SK-N-SH (cell line): ENCODE measurements at regions not wholly inside any gene's neighbourhood (a gene's known extent, or its start where the extent isn't known, plus 50 kb on each side); places are given as distances from the start of the nearest gene placed in this dataset.

Experiments used
- CTCF ChIA-PET: fragments of 300-600, 350-600 bp; formaldehyde crosslinking; extraction: SDS; loops from one replicate; lab custom pipeline; 2021; lab: Yijun Ruan, JAX
- POLR2A ChIA-PET: fragments of 350-600 bp; sonication (Branson Sonifier 250); formaldehyde crosslinking; extraction: SDS; loops from one replicate; lab custom pipeline; 2020; ENCODE audit warnings: antibody characterized with exemption, inconsistent platforms; lab: Yijun Ruan, JAX
- DNase-seq: peaks from one replicate; pipeline ENCODE4 v3.0.0; 2012
- H2AFZ ChIP-seq: fragments of 200-600 bp; sonication (generic); 2 replicates; pipeline ENCODE4 v1.8.1; 2016; ENCODE audit warnings: antibody characterized with exemption, mild to moderate bottlenecking, low read depth
- H3F3A ChIP-seq: fragments of 200-600 bp; sonication (generic); replicated peaks from 2 replicates; pipeline ENCODE3; 2016; ENCODE audit warnings: antibody characterized with exemption, mild to moderate bottlenecking; ENCODE audit not compliant: insufficient read depth
- H3K27ac ChIP-seq, 2 experiments: fragments of 200-500 bp in 1 of 2; fragments of 200-600 bp in 1 of 2; sonication (Bioruptor generic) in 1 of 2; sonication (generic), shearing (Covaris generic) in 1 of 2; 2 replicates each; pipeline versions ENCODE4 v1.5.1 to v1.6.1; 2014 to 2016; ENCODE audit warnings: low read depth in 2 of 2, inconsistent platforms in 1 of 2, low read length in 1 of 2, mild to moderate bottlenecking in 1 of 2, mixed read lengths in 1 of 2
- H3K27me3 ChIP-seq: fragments of 200-600 bp; sonication (generic), shearing (Covaris generic); 2 replicates; pipeline ENCODE4 v1.6.1; 2016; ENCODE audit warnings: mixed run types; ENCODE audit not compliant: insufficient read depth
- H3K36me3 ChIP-seq, 2 experiments: fragments of 200-500 bp in 1 of 2; fragments of 200-600 bp in 1 of 2; sonication (Bioruptor generic) in 1 of 2; sonication (generic) in 1 of 2; replicated peaks in 1 of 2; 2 replicates each; pipeline versions ENCODE3 to v1.5.1; 2014 to 2016; ENCODE audit warnings: low read length in 1 of 2, mild to moderate bottlenecking in 1 of 2; ENCODE audit not compliant: insufficient read depth in 2 of 2, control insufficient read depth in 1 of 2
- H3K4me1 ChIP-seq, 2 experiments: fragments of 200-500 bp in 1 of 2; fragments of 200-600 bp in 1 of 2; sonication (Bioruptor generic) in 1 of 2; sonication (generic), shearing (Covaris generic) in 1 of 2; 2 replicates each; pipeline versions ENCODE4 v1.5.1 to v1.6.1; 2014 to 2016; ENCODE audit warnings: low read depth in 1 of 2, low read length in 1 of 2, mixed run types in 1 of 2; ENCODE audit not compliant: insufficient read depth in 2 of 2, control insufficient read depth in 1 of 2
- H3K4me2 ChIP-seq: fragments of 200-600 bp; sonication (generic), shearing (Covaris generic); 2 replicates; pipeline ENCODE4 v1.6.1; 2017; ENCODE audit warnings: mixed run types
- H3K4me3 ChIP-seq, 2 experiments: fragments of 200-500 bp in 1 of 2; fragments of 200-600 bp in 1 of 2; sonication (Bioruptor generic) in 1 of 2; sonication (generic), shearing (Covaris generic) in 1 of 2; 2 replicates each; pipeline versions ENCODE4 v1.5.1 to v1.8.1; 2014 to 2016; ENCODE audit warnings: low read depth in 2 of 2, inconsistent platforms in 1 of 2, low read length in 1 of 2, mild to moderate bottlenecking in 1 of 2, mixed read lengths in 1 of 2, moderate library complexity in 1 of 2
- H3K79me2 ChIP-seq: fragments of 200-600 bp; sonication (generic); 2 replicates; pipeline ENCODE4 v1.8.1; 2017; ENCODE audit warnings: mild to moderate bottlenecking; ENCODE audit not compliant: insufficient read depth
- H3K9ac ChIP-seq: fragments of 200-600 bp; sonication (generic); 2 replicates; pipeline ENCODE4 v1.6.1; 2017; ENCODE audit warnings: mixed run types
- H3K9me2 ChIP-seq: fragments of 200-600 bp; sonication (generic); 2 replicates; pipeline ENCODE4 v1.6.1; 2017; ENCODE audit warnings: mixed run types
- H3K9me3 ChIP-seq: fragments of 200-600 bp; sonication (generic); 2 replicates; pipeline ENCODE4 v1.6.1; 2017; ENCODE audit warnings: mixed run types, mild to moderate bottlenecking, moderate library complexity
- H4K20me1 ChIP-seq: fragments of 200-600 bp; sonication (generic); 2 replicates; pipeline ENCODE4 v1.6.1; 2017; ENCODE audit warnings: mild to moderate bottlenecking, mixed run types; ENCODE audit not compliant: insufficient read depth
- CHD2 ChIP-seq: fragments of 150-350 bp; IDR thresholded peaks from 2 replicates; pipeline ENCODE4 v1.6.1; 2018; ENCODE audit warnings: low read length; ENCODE audit not compliant: partially characterized antibody
- ELF1 ChIP-seq: IDR thresholded peaks from 2 replicates; pipeline ENCODE4 v1.4.0; 2012
- EP300 ChIP-seq, 2 experiments: IDR thresholded peaks; 2 replicates each; pipeline versions ENCODE4 v1.4.0 to v1.6.1; 2012; ENCODE audit warnings: borderline replicate concordance in 1 of 2, low read depth in 1 of 2, low read length in 1 of 2
- FOXJ3 ChIP-seq: sonication (generic); formaldehyde crosslinking; IDR thresholded peaks from 2 replicates; pipeline ENCODE4 v1.5.1; 2020; ENCODE audit warnings: mild to moderate bottlenecking, missing genetic modification reagents
- FOXM1 ChIP-seq: IDR thresholded peaks from 2 replicates; pipeline ENCODE4 v1.4.0; 2012; ENCODE audit warnings: low read depth, mild to moderate bottlenecking
- GABPA ChIP-seq: IDR thresholded peaks from 2 replicates; pipeline ENCODE4 v1.4.0; 2012; ENCODE audit warnings: low read depth, mild to moderate bottlenecking
- GATA2 ChIP-seq: sonication (generic); formaldehyde crosslinking; IDR thresholded peaks from 2 replicates; pipeline ENCODE4 v1.5.0; 2020; ENCODE audit warnings: mild to moderate bottlenecking, missing genetic modification reagents
- MXI1 ChIP-seq: IDR thresholded peaks from 2 replicates; pipeline ENCODE4 v1.6.1; 2012; ENCODE audit warnings: mild to moderate bottlenecking, low read depth, low read length, improper control_type of control experiment
- POLR2AphosphoS5 ChIP-seq: IDR thresholded peaks from 2 replicates; pipeline ENCODE4 v1.6.1; 2012; ENCODE audit warnings: low read depth, low read length
- RAD21 ChIP-seq: IDR thresholded peaks from 2 replicates; pipeline ENCODE4 v1.6.1; 2012; ENCODE audit warnings: mild to moderate bottlenecking, low read length
- RCOR1 ChIP-seq: fragments of 150-350 bp; IDR thresholded peaks from 2 replicates; pipeline ENCODE4 v1.6.1; 2017; ENCODE audit warnings: antibody characterized with exemption, low read length
- REST ChIP-seq: IDR thresholded peaks from 2 replicates; pipeline ENCODE4 v1.6.1; 2012; ENCODE audit warnings: mild to moderate bottlenecking, low read depth, low read length, moderate library complexity
- RFX5 ChIP-seq: IDR thresholded peaks from 2 replicates; pipeline ENCODE4 v1.6.1; 2012; ENCODE audit warnings: mild to moderate bottlenecking, improper control_type of control experiment, low read length
- RXRA ChIP-seq: IDR thresholded peaks from 2 replicates; pipeline ENCODE4 v1.4.0; 2012; ENCODE audit warnings: low read depth, mild to moderate bottlenecking, borderline replicate concordance
- TAF1 ChIP-seq: IDR thresholded peaks from 2 replicates; pipeline ENCODE4 v1.6.1; 2012; ENCODE audit warnings: low read depth, mild to moderate bottlenecking, low read length, moderate library complexity, borderline replicate concordance
- USF1 ChIP-seq: IDR thresholded peaks from 2 replicates; pipeline ENCODE4 v1.4.0; 2012; ENCODE audit warnings: low read depth, borderline replicate concordance
- YY1 ChIP-seq: IDR thresholded peaks from 2 replicates; pipeline ENCODE4 v1.4.0; 2012; ENCODE audit warnings: low read depth, mild to moderate bottlenecking
- WGBS: methylation state at CpG from one replicate; pipeline ENCODE4 v1.1.6; 2017; ENCODE audit warnings: low lambda C conversion rate; 5-methylcytosine and 5-hydroxymethylcytosine counted together
- TF ChIP-seq, protein P1 (sequence below): fragments of 150-350 bp; IDR thresholded peaks from 2 replicates; pipeline ENCODE4 v1.6.1; 2017; ENCODE audit warnings: antibody characterized with exemption, low read length, low read depth, borderline replicate concordance
- TF ChIP-seq, protein P2 (sequence below): IDR thresholded peaks from 2 replicates; pipeline ENCODE4 v1.4.0; 2012; ENCODE audit warnings: low read depth, borderline replicate concordance

GRCh38 chr22:49606562-49607290 lies 220.9 kb downstream of the BRD1 start:
- Histone ChIP-seq H3K79me2 (no peaks in the 10 kb centered on the region), H3K36me3 (no peaks in the 10 kb centered on the region), H3K4me2 (no peak overlapping the region), H3K9me3 (0 out of 2 replicates have a peak, but pooled peaks cover 5% of the 10 kb centered on the region), H4K20me1 (no peaks in the 10 kb centered on the region), H3K4me1 (no peaks in the 10 kb centered on the region), H2AFZ (no peak overlapping the region), H3K4me3 (no peak overlapping the region), H3K27me3 (no peaks in the 10 kb centered on the region; the same call in 1 of the 2 replicates), H3K9me2 (no peaks in the 10 kb centered on the region), H3K9ac (no peak overlapping the region), H3F3A (no peaks in the 10 kb centered on the region), H3K27ac (no peak overlapping the region)
- WGBS = 35% methylated on average over 16 of the region's 18 CpGs
- POLR2A ChIA-PET = no interaction called here
- TF ChIP-seq FOXM1 = no peak
- no peak for TF ChIP-seq RXRA
- no peak for TF ChIP-seq RAD21
- no peak for TF ChIP-seq YY1
- TF ChIP-seq, protein P1, sequence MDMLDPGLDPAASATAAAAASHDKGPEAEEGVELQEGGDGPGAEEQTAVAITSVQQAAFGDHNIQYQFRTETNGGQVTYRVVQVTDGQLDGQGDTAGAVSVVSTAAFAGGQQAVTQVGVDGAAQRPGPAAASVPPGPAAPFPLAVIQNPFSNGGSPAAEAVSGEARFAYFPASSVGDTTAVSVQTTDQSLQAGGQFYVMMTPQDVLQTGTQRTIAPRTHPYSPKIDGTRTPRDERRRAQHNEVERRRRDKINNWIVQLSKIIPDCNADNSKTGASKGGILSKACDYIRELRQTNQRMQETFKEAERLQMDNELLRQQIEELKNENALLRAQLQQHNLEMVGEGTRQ = no peak
- no peak for TF ChIP-seq GATA2 (CRISPR knock-in tag)
- no peak for DNase-seq
- CTCF ChIA-PET = no interaction called here

DNA sequence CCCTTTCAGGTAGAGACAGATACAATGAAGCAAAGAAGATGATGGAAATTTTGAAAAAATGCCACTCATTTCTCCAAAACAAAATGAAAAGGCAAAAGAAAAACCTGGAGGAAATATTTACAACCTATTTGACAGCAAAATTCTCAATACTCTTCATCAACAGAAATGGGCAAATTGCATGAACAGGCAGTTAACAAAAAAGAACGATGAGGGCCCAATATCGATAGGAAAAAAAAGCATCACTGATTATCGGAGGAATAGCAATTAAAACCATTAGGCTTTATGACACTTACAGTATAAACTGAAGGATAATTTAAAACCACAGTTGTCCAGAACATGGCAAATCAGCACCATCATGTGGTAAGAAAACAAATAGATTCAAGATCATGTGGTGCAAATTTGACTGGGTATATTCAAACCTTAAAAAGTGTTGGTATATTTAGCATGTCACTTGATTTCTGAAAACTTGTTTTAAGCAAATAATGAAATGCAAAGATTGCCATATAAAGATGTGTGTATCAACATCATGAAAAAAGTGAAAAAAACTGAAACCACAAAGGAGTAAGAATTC lies 222.9 kb downstream of the BRD1 start:
- H4K20me1 ChIP-seq = no peaks in the 10 kb centered on the region
- ChIA-PET POLR2A (no interaction called here), CTCF (no interaction called here)
- no peaks in the 10 kb centered on the region for H3K36me3 ChIP-seq
- no peak overlapping the region for H3K4me3 ChIP-seq
- H3F3A ChIP-seq = no peaks in the 10 kb centered on the region
- H3K27me3 ChIP-seq = no peaks in the 10 kb centered on the region; the same call in 1 of the 2 replicates
- no peak overlapping the region for H2AFZ ChIP-seq
- H3K27ac ChIP-seq = no peak overlapping the region
- H3K9me2 ChIP-seq = no peaks in the 10 kb centered on the region
- no peaks in the 10 kb centered on the region for H3K79me2 ChIP-seq
- DNase-seq = no peak
- no peak overlapping the region for H3K4me2 ChIP-seq
- H3K9ac ChIP-seq = no peak overlapping the region
- WGBS = 7% methylated on average over 3 of the region's 3 CpGs
- H3K9me3 ChIP-seq = 0 out of 2 replicates have a peak, but pooled peaks cover 5% of the 10 kb centered on the region
- no peaks in the 10 kb centered on the region for H3K4me1 ChIP-seq
- TF ChIP-seq GATA2 (CRISPR knock-in tag) (no peak), CHD2 (no peak), MXI1 (no peak), POLR2AphosphoS5 (no peak), EP300 (IDR thresholded peaks at IDR 0.05; ENCODE audit: borderline replicate concordance in 1 of 2, low read depth in 1 of 2, low read length in 1 of 2) (no peak), REST (no peak), FOXJ3 (CRISPR knock-in tag) (no peak), TAF1 (no peak), GABPA (no peak), RFX5 (no peak), ELF1 (no peak), RAD21 (no peak), RCOR1 (no peak), USF1 (no peak)
- TF ChIP-seq, protein P2, sequence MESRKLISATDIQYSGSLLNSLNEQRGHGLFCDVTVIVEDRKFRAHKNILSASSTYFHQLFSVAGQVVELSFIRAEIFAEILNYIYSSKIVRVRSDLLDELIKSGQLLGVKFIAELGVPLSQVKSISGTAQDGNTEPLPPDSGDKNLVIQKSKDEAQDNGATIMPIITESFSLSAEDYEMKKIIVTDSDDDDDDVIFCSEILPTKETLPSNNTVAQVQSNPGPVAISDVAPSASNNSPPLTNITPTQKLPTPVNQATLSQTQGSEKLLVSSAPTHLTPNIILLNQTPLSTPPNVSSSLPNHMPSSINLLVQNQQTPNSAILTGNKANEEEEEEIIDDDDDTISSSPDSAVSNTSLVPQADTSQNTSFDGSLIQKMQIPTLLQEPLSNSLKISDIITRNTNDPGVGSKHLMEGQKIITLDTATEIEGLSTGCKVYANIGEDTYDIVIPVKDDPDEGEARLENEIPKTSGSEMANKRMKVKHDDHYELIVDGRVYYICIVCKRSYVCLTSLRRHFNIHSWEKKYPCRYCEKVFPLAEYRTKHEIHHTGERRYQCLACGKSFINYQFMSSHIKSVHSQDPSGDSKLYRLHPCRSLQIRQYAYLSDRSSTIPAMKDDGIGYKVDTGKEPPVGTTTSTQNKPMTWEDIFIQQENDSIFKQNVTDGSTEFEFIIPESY = no peak
